Activated CD8-positive, alpha-beta memory T cell treated with anti-CD3 and anti-CD28 coated beads, Interleukin-2, amount 50 U/mL, for 48 hours (primary cell): ENCODE measurements at regions not wholly inside any gene's neighbourhood (a gene's known extent, or its start where the extent isn't known, plus 50 kb on each side); places are given as distances from the start of the nearest gene placed in this dataset.
"Not testable (repeated sequence)": the region's sequence is repeated elsewhere in the genome, so short reads cannot be mapped to it uniquely, and the experiment has no call there.

Source experiments
- DNase-seq: peaks from one replicate; pipeline ENCODE4 v3.0.0-alpha.2; 2020

DNA sequence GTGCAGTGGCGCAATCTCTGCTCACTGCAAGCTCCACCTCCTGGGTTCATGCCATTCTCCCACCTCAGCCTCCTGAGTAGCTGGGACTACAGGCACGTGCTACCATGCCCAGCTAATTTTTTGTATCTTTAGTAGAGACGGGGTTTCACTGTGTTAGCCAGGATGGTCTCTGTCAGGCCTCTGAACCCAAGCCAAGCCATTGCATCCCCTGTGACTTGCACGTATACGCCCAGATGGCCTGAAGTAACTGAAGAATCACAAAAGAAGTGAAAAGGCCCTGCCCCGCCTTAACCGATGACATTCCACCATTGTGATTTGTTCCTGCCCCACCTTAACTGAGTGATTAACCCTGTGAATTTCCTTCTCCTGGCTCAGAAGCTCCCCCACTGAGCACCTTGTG, 147.2 kb upstream of the TRIB2 start:
- not testable (repeated sequence) for DNase-seq

- not testable (repeated sequence) for DNase-seq
Measured at GRCh38 chr2:12569929-12570328, 146.8 kb upstream of the TRIB2 start.

GRCh38 chr2:12577091-12577490, 139.6 kb upstream of the TRIB2 start:
- no peak for DNase-seq

DNA sequence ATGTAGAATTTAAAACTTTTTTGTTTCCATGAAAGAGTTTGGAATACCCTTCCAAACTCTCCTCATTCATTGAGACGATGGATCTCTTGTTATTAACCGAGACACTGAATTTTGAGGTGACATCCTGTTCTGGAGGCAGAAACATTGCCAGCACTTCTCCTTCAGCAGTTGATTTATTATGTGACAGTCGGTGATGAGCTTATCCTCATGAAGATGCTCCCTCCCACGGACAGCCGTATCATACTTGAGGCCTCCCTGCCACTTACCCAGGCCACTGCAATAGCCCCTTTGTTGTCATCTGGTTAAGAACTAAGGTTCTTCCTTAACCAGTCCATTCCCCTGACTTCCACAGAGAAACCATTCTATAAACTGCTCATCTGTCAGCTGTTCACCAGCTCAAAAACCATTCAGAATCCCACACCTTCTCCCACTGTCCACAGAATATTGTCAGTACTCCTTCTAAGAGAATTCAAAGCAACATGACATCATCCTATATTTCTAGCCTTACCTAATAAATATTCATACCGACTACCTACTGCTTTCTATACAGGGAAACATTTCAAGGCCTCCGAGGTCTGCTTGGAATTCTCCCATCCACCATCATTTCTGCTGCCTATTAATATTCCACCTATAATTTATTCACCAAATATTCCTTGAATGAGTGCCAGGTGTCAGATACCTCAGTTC, 139.0 kb upstream of the TRIB2 start:
- DNase-seq, result no peak

GRCh38 chr2:12579018-12579417, 137.7 kb upstream of the TRIB2 start:
- no peak for DNase-seq

DNA sequence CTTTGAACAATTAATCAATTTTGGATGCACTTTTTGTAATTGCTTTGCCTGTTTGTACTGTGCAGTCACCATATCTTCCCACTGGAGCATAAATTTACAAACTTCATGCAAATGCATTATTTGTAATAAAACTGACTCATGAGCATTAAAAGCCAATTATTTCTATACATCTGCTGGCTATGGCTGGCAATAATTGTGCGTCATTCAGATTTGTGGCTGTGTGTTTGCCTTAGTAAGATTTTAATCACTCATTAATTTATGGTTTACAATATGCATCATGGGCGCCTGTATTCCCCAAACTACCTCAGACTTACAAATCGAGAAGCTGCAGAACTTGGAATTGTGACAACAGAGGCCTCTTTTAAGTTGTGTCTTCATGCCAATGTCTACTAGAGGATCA, 132.4 kb upstream of the TRIB2 start:
- no peak for DNase-seq

DNA sequence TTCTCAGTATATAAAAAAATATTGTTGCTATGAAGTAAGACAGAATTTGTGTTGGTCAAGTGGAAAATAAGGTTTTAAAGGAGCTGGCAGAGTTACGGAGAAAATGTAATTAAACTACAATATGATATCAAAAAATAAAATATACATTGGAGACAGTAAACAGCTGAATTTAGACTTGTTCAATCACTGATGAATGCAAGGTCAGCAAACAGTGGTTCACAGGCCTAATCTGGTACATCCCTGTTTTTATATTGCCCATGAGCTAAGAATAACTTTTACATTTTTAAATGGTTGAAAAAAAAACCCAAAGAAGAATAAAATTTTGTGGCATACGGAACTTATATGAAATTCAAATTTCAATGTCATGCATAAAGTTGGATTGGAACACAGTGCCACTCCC, 131.0 kb upstream of the TRIB2 start:
- DNase-seq, result no peak

DNA sequence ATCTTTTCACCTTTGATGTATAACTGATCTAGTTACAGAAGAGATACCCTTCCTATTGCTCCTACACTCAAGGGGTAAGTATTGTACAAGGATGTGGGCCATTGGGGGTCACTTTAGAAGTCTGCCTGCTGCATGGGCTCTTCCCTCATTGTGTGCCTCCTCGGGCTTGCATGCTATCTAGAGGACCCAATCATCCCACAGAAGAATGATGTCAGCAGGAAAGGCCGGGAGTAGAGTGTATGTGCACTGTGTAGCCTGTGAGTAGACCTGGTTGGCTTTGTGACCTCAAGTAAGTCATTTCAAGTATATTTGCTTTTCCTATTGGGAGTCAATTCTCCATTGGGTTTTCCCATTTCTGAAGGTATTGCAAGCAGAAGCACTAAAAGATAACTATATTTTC, 129.5 kb upstream of the TRIB2 start:
- no peak for DNase-seq

DNA sequence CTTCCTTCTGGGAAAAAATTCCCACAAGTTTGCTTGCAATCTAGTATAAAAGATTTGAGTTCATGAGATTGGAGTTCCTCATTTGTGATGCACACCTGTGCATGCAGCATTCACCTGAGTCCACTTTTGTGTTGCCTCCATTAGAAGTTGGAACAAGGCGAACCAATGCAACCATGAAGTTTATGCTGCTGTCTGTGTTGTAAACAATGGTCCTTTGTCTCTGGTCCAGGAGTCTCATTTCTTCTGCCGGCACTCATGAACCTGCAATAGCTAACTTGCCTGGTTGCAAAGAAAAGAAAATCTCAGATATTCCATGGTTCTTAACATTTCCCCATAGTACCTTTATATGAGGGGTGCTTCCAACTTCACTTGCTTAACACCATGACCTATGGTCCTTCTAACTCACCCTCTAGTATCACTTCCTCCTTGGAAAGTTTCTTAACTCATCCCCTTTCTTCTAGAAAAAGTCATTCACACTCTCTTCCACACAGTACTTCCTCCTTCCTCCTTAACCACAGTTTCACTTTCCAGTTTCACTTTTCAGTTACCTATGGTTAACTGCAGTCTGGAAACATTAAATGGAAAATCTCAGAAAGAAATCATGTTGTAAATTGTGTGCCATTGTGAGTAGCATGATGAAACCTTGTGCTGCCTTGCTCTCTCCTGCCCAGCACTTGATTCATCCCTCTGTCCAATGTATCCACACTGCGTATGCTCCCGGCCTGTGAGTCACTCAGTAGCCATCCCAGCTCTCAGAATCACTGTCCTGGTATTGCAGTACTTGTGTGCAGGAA, 128.8 kb upstream of the TRIB2 start:
- no peak for DNase-seq

DNA sequence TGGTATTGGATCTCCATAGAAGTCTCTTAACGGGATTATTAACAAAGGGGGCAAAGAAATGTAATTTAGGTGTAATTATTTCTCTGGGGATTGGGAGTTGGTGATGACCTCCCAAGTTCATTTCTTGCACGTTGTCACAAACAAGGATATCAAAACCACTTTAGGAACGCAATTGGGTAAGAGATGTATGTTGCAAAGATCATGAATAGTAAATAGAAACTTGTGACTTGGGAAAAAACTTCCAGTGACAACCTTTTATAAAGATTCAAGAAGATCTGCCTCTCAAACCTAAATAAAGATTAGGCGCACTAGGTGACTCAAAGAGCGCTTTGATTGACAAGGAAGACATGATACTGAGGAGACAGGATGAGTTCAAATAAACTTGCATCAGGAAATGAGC, 127.8 kb upstream of the TRIB2 start:
- no peak for DNase-seq

- DNase-seq, result no peak
Measured at GRCh38 chr2:12589802-12590320, 126.9 kb upstream of the TRIB2 start.

- DNase-seq, result no peak
Measured at GRCh38 chr2:12592296-12592695, 124.4 kb upstream of the TRIB2 start.

- no peak for DNase-seq
Measured at GRCh38 chr2:12594590-12594989, 122.1 kb upstream of the TRIB2 start.

- no peak for DNase-seq
Measured at GRCh38 chr2:12596771-12597170, 120.0 kb upstream of the TRIB2 start.

- DNase-seq, result no peak
Measured at GRCh38 chr2:12597610-12598009, 119.1 kb upstream of the TRIB2 start.

DNA sequence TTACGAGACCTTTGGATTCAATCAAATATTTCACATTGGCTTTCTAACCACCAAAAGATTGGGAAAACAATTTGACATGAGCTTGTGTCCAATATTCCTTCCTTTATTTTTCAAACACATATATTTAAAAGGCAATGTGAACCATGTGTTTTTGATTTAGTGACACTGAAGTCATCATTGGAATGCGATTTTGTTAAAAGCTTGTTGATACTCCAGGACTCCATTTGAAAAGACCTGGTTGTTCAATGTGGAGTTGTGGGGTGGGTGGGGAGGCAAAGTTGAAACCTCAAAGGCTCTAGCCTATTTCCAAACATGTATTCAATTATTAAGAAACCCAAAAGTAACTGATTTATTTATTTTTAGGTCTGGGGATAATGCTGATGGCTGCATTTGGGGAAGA, 114.1 kb upstream of the TRIB2 start:
- DNase-seq, result no peak

DNA sequence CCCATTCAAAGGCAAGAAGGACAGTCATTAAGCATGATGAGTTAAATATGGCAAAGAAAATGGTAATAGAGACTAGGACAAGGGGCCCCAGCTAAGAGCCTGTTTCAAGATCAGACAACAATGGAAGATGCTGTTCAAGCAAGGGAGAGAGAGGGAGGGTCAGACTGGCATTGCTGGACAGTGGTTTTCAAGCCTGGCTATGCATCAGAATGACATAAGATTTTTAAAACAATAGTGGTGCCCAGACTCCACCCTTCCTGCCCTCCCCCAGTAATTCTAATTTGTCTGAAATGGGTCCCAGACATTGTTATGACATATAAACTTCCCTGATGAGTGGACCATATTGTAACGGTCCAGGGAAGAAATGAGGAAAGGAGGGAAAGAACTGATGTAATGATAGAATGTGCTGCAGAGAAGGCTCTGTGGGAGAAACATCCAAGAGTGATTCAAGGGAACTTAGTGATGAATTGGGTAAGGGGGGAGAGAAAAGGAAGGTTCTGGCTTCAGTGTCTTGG, 112.9 kb upstream of the TRIB2 start:
- no peak for DNase-seq

- DNase-seq, result no peak
Measured at GRCh38 chr2:12604341-12604740, 112.4 kb upstream of the TRIB2 start.

GRCh38 chr2:12605366-12605765, 111.4 kb upstream of the TRIB2 start:
- DNase-seq, result no peak

DNA sequence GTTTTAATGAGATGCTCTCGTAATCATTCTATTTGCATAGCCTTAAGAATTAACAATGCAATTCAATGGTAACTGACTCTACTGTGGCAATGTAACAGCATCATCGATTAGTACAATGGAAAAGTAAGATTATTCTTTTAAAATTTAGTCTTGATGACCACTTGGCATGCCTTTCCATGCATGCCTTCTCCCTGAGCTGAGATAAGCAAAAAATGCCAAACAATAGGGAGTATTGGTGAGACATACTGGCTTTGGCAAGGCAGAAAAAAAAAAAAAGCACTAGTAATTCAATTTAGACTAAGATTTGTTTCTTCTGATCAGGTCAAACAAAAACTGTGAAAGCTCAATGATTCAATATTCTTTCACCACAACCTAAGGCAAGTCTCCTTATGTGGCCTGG, 110.8 kb upstream of the TRIB2 start:
- DNase-seq, result no peak

DNA sequence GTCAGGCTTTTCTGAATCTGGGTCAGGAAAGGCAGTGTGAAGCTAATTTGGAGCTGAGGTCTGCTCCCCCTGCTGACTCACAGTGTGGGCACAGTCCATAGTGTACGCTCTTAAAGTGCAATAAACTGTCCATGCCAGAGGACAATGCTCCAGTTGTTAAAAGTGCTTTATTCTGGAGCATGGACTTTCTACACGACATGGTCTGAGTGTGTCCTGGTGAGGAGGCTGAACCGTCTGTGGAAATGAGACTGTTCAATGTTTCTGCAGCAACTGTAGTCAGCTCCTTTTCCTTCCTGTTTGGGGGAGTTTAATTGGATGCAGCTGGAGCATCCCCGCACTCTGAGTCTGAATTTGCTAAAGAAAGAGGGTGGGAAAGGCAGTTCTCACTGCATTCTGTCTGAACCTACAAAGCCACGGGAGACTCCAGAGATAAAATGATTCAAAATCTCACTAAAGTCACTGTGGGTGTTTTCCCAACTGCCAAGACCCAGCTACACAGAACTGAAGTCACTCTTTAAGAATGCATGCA, 110.2 kb upstream of the TRIB2 start:
- DNase-seq, result no peak

DNA sequence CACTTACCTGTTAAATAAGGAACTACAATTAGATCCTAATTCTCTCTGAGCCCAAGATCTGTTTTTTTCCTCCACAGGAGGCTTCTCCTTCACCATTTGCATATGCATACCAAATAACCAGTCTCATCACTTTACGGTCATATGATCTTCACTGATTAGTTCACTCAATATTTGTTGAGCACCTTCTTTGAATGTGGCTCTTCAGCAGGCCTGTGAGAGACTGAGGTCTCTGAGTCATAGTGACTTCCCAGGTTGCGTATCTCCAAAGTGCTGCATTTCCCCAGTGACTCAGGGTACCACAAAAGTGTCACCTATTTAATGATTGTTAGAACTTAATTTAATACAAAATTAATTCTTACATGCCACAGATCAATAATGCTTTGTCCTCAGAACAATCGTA, 108.8 kb upstream of the TRIB2 start:
- no peak for DNase-seq

DNA sequence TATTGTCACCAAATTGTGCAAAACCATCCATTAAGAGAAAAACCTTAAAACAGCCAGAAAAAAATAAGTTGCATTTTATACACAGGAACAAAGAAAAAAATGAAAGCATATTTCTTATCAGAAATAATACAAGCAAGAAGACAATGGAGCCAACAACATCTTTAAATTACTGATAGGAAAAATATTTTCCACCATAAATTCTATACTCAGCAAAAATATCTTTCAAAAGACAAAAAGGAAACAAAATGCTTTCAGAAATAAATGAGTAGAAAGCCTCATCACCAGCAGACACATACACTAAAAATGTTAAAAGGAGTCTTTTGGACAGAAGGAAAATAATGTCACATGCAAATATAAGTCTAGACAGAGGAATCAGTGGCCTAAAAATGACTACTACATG, 106.4 kb upstream of the TRIB2 start:
- DNase-seq, result no peak

DNA sequence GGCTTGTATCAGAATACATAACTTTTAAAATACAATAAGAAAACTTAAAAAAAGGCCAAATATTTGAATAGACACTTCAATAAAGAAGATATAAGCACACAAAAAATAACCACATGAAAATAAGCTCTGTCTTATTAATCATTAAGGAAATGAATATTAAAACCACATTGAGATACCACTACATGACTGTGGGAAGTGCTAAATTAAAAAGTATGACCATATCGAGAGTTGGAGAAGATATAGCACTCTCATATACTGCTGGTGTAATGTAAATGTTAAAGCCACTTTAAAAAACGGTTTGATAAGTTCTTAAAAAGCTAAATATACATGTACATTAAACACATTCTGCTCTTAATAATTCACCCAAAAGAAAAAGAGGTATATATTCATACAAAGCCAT, 104.6 kb upstream of the TRIB2 start:
- DNase-seq, result no peak
